ENCODE measurements at regions not wholly inside any gene's neighbourhood (a gene's known extent, or its start where the extent isn't known, plus 50 kb on each side); places are given as distances from the start of the nearest gene placed in this dataset.

DNA sequence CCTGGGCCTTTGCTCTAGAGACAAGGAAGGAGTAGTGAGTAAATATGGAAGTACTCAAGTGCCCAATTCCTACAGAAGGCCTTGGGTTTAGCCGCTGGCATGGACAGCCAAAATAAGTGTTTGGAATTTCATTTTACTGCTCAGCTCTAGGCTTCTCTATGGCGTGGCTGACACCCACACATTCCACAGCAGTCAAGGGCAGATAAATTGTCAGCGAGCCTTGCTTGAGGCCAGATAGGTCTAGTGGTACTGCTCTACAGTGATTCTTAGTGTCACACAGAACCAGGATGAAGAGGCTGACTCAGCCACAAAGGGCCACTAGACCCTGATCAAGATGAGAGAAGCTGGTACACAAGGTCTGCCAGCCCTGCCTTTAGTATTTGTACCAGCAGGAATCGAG lies 111.0 kb upstream of the NFIB start:
- H3K4me3 ChIP-seq: no peak overlapping the region
- 41 to 62% methylated on average over 4 of the region's 4 CpGs for WGBS, 2 donors
- no peaks in the 10 kb centered on the region for H3K27me3 ChIP-seq
- H3K27ac ChIP-seq: no peak overlapping the region
- no peak for TF ChIP-seq EP300 (IDR thresholded peaks at IDR 0.05)
- TF ChIP-seq POLR2A (IDR thresholded peaks at IDR 0.05): no peak
- TF ChIP-seq, protein P1, sequence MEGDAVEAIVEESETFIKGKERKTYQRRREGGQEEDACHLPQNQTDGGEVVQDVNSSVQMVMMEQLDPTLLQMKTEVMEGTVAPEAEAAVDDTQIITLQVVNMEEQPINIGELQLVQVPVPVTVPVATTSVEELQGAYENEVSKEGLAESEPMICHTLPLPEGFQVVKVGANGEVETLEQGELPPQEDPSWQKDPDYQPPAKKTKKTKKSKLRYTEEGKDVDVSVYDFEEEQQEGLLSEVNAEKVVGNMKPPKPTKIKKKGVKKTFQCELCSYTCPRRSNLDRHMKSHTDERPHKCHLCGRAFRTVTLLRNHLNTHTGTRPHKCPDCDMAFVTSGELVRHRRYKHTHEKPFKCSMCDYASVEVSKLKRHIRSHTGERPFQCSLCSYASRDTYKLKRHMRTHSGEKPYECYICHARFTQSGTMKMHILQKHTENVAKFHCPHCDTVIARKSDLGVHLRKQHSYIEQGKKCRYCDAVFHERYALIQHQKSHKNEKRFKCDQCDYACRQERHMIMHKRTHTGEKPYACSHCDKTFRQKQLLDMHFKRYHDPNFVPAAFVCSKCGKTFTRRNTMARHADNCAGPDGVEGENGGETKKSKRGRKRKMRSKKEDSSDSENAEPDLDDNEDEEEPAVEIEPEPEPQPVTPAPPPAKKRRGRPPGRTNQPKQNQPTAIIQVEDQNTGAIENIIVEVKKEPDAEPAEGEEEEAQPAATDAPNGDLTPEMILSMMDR (IDR thresholded peaks at IDR 0.05): no peak
- peaks cover 0 to 11% (median 0%) of the 10 kb centered on the region in 4 donors for H3K4me1 ChIP-seq
- DNase-seq (ENCODE audit: low spot score in 2 of 2): no peak
- H3K9me3 ChIP-seq: no peaks in the 10 kb centered on the region
- no peaks in the 10 kb centered on the region for H3K36me3 ChIP-seq

DNA sequence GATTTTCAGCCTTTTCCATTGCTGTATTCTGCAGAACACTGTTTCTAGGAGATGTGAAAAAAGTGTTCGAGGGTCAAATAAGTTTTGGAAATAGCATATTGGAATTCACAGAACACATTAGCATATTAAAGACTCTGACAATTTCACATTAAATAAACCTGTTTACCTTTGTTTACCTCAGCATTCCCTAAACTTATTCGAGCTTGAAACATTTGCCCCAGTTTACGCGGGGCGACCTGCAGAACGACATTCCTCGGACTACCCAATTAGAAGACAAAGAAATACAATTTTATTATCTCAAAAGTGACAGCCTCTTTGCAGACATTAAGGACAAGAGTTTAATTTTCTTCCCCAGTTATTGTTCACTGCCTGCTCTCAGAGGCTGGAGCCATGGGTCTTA lies 110.3 kb upstream of the NFIB start:
- WGBS, 2 donors: 81 to 86% methylated on average over 7 of the region's 7 CpGs
- DNase-seq (ENCODE audit: low spot score in 2 of 2): no peak
- TF ChIP-seq EP300 (IDR thresholded peaks at IDR 0.05) (no peak), POLR2A (IDR thresholded peaks at IDR 0.05) (no peak)
- TF ChIP-seq, protein P1 (IDR thresholded peaks at IDR 0.05): no peak
- Histone ChIP-seq H3K4me3 (no peak overlapping the region), H3K27me3 (no peaks in the 10 kb centered on the region), H3K9me3 (no peaks in the 10 kb centered on the region), H3K4me1 (peaks cover 0 to 17% (median 0%) of the 10 kb centered on the region in 4 donors), H3K27ac (no peak overlapping the region), H3K36me3 (no peaks in the 10 kb centered on the region)

DNA sequence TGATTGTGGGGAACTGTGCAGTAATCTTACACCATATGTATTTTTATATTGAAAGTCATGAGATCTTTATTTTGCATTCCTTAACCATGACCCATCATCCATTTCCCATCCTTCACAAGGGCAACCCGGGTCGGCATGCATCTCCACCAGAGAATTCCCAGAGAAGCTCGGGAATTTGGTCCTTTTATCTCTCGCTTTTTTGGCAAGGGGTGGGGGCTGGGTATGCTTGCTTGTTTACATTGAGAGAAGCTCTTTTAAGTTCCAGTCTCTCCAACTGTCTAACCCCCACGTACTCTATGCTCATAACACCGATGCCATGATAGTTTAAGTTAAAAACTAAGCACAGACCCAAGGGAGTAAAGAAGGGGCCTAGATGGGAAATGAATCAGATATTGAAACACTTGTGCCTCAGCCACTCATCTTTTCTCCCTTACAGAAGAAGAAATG lies 109.9 kb upstream of the NFIB start:
- no peaks in the 10 kb centered on the region for H3K9me3 ChIP-seq
- no peak overlapping the region for H3K4me3 ChIP-seq
- TF ChIP-seq, protein P1 (IDR thresholded peaks at IDR 0.05): no peak
- TF ChIP-seq POLR2A (IDR thresholded peaks at IDR 0.05) (no peak), EP300 (IDR thresholded peaks at IDR 0.05) (no peak)
- no peaks in the 10 kb centered on the region for H3K36me3 ChIP-seq
- no peak for DNase-seq (ENCODE audit: low spot score in 2 of 2)
- H3K27ac ChIP-seq: no peak overlapping the region
- whole genome bisulfite sequencing, 2 donors: 61 to 69% methylated on average over 6 of the region's 6 CpGs
- no peaks in the 10 kb centered on the region for H3K27me3 ChIP-seq
- H3K4me1 ChIP-seq: peaks cover 0 to 19% (median 0%) of the 10 kb centered on the region in 4 donors

DNA sequence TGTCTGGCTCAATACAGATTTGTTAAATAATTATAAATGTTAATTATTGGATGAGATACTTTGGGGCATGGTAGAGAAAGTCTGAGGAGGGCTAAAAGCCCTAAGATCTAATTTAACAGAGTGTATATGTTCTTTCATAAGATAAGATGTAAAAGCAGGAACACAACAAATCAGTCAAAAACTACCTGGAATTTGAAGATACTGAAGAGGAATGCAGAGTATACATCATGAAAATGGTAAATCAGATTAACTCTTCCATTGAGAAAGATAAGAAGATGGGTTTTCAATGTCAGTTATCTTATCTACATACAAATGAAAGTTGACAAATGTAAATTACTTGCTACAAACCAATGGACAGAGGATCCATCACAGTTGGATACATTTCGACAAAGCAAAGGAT lies 107.3 kb upstream of the NFIB start:
- H3K9me3 ChIP-seq: no peaks in the 10 kb centered on the region
- no peak overlapping the region for H3K4me3 ChIP-seq
- no peak overlapping the region for H3K27ac ChIP-seq
- H3K27me3 ChIP-seq: no peaks in the 10 kb centered on the region
- no peak for DNase-seq (ENCODE audit: low spot score in 2 of 2)
- no peak for TF ChIP-seq EP300 (IDR thresholded peaks at IDR 0.05)
- TF ChIP-seq, protein P1 (IDR thresholded peaks at IDR 0.05): no peak
- TF ChIP-seq POLR2A (IDR thresholded peaks at IDR 0.05): no peak
- no peaks in the 10 kb centered on the region for H3K36me3 ChIP-seq
- WGBS, 2 donors: 94% methylated on average over 1 of the region's 1 CpG
- peaks cover 0 to 18% (median 0%) of the 10 kb centered on the region in 4 donors for H3K4me1 ChIP-seq

DNA sequence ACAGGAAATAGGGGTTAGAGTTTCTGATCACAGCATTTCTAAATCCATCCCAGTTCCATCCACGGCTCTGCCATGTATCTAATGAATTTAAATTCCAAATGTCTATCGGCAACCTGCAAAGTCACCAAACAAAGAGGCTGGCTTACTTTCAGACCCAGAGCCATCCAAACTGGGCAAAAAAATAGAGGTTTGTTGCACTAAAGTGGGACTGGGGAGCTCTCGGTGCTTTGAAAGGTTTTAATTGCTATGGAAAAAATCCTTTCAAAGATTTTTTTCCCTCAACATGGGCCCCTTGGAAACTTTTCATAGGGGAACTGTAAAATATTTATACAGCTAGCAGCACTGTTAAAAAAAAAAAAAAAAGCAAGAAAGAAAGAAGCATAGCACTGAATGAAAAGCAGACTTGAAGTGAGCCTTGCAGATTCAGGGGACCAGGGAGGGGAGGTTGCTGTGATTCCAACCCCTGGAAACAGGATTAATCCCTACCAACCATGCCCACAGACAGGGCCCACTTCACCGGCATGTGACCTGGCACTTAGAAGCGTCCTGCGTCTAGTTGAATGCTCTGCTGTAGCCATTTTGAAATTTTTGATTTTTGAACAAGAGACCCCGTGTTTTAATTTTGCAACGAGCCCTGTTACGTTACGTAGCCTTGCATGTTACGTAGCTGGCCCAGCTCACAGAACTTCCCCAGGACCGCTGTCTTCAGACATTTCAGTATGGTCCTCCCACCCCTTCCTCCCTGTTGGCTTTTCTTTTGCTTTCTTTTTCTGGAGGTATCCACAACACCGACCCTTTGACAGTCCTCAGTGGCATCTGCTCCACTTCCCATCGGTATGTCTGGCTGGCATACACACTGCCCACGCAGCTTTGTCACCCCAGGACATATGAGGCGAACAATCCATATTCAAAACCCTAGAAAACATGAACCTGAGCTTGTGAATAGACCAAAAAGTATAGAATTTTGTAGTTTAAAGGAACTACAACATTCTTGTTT lies 105.3 kb upstream of the NFIB start:
- Histone ChIP-seq H3K36me3 (no peaks in the 10 kb centered on the region), H3K27ac (peak overlapping the region in 2 of 4 donors; percentile 56 to 57), H3K27me3 (no peaks in the 10 kb centered on the region), H3K4me1 (peaks cover 0 to 18% (median 0%) of the 10 kb centered on the region in 4 donors), H3K4me3 (peak overlapping the region in 3 of 4 donors; percentile 13 to 43 (median 26)), H3K9me3 (peaks cover 0 to 9% (median 0%) of the 10 kb centered on the region in 4 donors)
- DNase-seq (ENCODE audit: low spot score in 2 of 2): no peak
- TF ChIP-seq EP300 (IDR thresholded peaks at IDR 0.05) (no peak), POLR2A (IDR thresholded peaks at IDR 0.05) (no peak)
- TF ChIP-seq, protein P1 (IDR thresholded peaks at IDR 0.05): no peak
- 34 to 40% methylated on average over 16 of the region's 16 CpGs for WGBS, 2 donors

All from tibial nerve (tissue), 4 donors.